Cardiac muscle cell (in vitro differentiated cells and primary cell): ENCODE measurements at regions not wholly inside any gene's neighbourhood (a gene's known extent, or its start where the extent isn't known, plus 50 kb on each side); places are given as distances from the start of the nearest gene placed in this dataset.
"Not testable (repeated sequence)": the region's sequence is repeated elsewhere in the genome, so short reads cannot be mapped to it uniquely, and the experiment has no call there.

ENCODE experiments used
- DNase-seq, 2 donors: peaks; one replicate each; pipeline versions ENCODE4 v3.0.0 to v3.0.0-alpha.2; 2010 to 2017; ENCODE audit warnings: low read depth in 1 of 2, low spot score in 1 of 2
- H3K27ac ChIP-seq: fragments of 200-600 bp; sonication (generic); 2 replicates; pipeline ENCODE4 v1.5.1; 2016
- H3K27me3 ChIP-seq: fragments of 200-600 bp; sonication (generic); 2 replicates; pipeline ENCODE4 v1.6.0; 2016; ENCODE audit warnings: control low read depth
- H3K36me3 ChIP-seq: fragments of 200-600 bp; sonication (generic); 2 replicates; pipeline ENCODE4 v1.5.1; 2016; ENCODE audit warnings: control low read depth
- H3K4me1 ChIP-seq: fragments of 200-600 bp; sonication (generic); 2 replicates; pipeline ENCODE4 v1.8.1; 2017; ENCODE audit warnings: low read depth, mild to moderate bottlenecking, mixed run types
- H3K4me3 ChIP-seq: fragments of 200-600 bp; sonication (generic); 2 replicates; pipeline ENCODE4 v1.5.1; 2016; ENCODE audit warnings: mild to moderate bottlenecking
- H3K9me3 ChIP-seq: fragments of 200-600 bp; sonication (generic); 2 replicates; pipeline ENCODE4 v1.5.1; 2017; ENCODE audit warnings: low read depth, mild to moderate bottlenecking, control low read depth
- TF ChIP-seq, protein P1 (sequence below): IDR thresholded peaks from 2 replicates; pipeline ENCODE4 v1.5.1; 2012; ENCODE audit warnings: low read depth, mild to moderate bottlenecking, low read length

DNA sequence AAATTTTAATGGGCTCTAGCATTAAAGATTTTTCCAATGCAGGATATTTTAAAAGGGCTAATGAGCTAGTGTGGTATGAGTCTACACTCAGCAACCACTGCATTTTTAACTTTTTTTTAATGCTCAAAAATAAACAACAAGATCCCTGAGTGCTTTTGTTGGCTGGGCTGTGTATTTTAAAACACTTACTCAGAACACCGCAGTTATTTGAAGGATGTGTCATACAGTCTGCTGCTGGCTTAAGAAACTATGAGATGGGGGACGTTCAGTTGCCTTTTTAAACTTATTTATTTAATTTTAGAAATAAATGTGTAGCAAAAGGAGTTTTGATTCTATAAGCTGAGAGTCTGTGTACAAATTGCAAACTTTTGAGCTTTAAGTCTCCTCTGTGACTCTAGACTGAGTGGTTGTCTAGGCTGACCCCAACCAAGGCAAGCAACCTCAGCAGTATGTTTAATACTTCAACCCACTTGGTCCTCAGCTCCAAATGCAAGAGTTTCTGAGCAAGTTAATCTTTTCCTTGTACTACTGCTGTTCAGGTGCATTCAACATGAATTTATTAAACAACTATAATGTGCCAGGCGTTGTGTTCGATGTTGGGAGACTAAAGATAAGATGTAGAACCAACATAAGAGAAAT lies 278.6 kb upstream of the DIPK2B start:
- H3K4me3 ChIP-seq = no peak overlapping the region
- H3K27me3 ChIP-seq = no peaks in the 10 kb centered on the region
- H3K4me1 ChIP-seq = no peaks in the 10 kb centered on the region
- H3K36me3 ChIP-seq = no peaks in the 10 kb centered on the region
- no peak overlapping the region for H3K27ac ChIP-seq
- no peaks in the 10 kb centered on the region for H3K9me3 ChIP-seq
- TF ChIP-seq, protein P1, sequence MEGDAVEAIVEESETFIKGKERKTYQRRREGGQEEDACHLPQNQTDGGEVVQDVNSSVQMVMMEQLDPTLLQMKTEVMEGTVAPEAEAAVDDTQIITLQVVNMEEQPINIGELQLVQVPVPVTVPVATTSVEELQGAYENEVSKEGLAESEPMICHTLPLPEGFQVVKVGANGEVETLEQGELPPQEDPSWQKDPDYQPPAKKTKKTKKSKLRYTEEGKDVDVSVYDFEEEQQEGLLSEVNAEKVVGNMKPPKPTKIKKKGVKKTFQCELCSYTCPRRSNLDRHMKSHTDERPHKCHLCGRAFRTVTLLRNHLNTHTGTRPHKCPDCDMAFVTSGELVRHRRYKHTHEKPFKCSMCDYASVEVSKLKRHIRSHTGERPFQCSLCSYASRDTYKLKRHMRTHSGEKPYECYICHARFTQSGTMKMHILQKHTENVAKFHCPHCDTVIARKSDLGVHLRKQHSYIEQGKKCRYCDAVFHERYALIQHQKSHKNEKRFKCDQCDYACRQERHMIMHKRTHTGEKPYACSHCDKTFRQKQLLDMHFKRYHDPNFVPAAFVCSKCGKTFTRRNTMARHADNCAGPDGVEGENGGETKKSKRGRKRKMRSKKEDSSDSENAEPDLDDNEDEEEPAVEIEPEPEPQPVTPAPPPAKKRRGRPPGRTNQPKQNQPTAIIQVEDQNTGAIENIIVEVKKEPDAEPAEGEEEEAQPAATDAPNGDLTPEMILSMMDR = no peak
- DNase-seq = peak in 1 of 2 donors; percentile 72

DNA sequence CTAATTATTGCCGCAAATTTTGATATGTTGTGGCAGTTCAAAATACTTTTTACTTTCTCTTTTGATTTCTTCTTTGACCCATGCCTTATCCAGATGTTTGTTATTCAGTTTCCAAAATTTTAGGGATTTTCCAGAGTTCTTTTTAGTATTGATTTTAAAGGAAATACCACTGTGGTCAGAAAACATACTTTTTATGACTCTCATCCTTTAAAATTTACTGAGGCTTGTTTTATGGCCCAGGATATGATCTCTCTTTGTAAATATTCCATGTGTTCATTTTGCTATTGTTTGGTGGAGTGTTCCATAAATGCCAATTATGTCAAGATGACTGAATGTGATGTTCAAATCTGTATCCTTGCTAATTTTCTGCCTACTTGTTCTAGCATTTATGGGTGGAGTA lies 272.3 kb upstream of the DIPK2B start:
- peak in 1 of 2 donors; percentile 5 for DNase-seq
- Histone ChIP-seq H3K27ac (no peak overlapping the region), H3K4me1 (no peaks in the 10 kb centered on the region), H3K9me3 (no peaks in the 10 kb centered on the region), H3K36me3 (no peaks in the 10 kb centered on the region), H3K27me3 (no peaks in the 10 kb centered on the region), H3K4me3 (no peak overlapping the region)
- TF ChIP-seq, protein P1 = no peak

DNA sequence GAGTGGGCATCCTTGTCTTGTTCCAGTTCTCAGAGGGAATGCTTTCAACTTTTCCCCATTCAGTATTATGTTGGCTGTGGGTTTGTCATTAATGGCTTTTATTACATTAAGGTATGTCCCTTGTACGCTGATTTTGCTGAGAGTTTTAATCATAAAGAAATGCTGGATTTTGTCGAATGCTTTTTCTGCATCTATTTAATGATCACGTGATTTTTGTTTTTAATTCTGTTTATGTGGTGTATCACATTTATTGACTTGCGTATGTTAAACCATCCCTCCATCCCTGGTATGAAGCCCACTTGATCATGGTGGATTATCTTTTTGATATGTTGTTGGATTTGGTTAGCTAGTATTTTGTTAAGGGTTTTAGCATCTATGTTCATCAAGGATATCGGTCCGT lies 266.9 kb upstream of the DIPK2B start:
- not testable (repeated sequence) for H3K27me3 ChIP-seq, H3K36me3 ChIP-seq, H3K9me3 ChIP-seq, H3K4me3 ChIP-seq, H3K4me1 ChIP-seq, H3K27ac ChIP-seq, DNase-seq

DNA sequence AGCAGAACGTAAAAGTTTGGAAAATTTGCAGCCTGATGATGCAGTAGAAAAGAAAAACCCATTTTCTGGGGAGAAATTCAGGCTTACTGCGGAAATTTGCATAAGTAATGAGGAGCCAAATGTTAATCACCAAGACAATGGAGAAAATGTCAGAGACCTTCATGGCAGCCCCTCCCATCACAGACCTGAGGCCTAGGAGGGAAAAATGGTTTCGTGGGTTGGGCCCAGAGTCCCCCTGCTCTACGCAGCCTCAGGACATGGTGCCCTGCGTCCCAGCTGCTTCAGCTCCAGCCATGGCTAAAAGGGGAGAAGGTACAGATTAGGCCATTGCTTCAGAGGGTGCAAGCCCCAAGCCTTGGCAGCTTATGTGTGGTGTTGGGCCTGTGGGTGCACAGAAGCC lies 255.1 kb upstream of the DIPK2B start:
- not testable (repeated sequence) for H3K4me3 ChIP-seq, H3K4me1 ChIP-seq, H3K9me3 ChIP-seq, DNase-seq, H3K27ac ChIP-seq, H3K27me3 ChIP-seq, H3K36me3 ChIP-seq

DNA sequence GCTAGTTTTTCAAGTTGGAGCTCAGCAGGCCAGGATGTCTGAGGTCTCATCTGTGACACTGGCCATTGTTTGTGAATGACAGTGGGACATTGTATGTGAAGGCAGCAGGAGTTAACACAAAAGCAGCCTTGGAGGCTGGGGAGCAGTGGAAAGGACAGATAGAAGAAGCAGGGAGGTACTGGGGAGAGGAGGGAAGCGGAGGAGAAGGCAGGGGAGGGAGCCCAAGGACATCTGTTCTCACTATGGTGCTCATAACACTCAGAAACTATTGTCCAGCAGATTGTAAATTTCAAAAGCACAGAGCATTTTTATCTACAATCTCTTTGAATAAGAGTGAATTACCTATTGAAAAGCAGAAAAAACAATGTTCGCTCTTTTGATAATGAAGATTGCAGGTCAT lies 253.6 kb upstream of the DIPK2B start:
- Histone ChIP-seq H3K4me1 (no peaks in the 10 kb centered on the region), H3K27me3 (no peaks in the 10 kb centered on the region), H3K27ac (no peak overlapping the region), H3K9me3 (no peaks in the 10 kb centered on the region), H3K4me3 (no peak overlapping the region), H3K36me3 (no peaks in the 10 kb centered on the region)
- no peak for DNase-seq
- TF ChIP-seq, protein P1 = no peak

DNA sequence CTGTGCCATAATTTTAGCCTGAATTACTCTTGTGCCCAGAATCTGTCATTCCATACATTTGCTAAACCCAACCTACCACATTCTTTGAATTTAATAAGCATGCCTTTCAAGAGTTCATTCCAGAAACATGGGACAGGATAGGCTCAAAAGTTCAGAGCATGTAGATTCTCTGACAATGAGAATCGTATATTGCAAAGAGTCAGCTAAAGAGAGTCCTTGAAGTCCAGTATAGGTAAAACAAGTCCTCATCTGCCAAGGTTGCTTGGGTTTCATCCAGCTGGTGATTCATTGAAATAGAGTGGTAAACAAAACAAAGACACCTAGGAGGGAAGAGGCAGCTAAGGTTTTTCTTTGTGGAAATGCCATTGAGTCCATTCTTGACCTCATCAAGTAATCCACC lies 249.3 kb upstream of the DIPK2B start:
- TF ChIP-seq, protein P1 = no peak
- no peaks in the 10 kb centered on the region for H3K4me1 ChIP-seq
- peak in 1 of 2 donors; percentile 47 for DNase-seq

DNA sequence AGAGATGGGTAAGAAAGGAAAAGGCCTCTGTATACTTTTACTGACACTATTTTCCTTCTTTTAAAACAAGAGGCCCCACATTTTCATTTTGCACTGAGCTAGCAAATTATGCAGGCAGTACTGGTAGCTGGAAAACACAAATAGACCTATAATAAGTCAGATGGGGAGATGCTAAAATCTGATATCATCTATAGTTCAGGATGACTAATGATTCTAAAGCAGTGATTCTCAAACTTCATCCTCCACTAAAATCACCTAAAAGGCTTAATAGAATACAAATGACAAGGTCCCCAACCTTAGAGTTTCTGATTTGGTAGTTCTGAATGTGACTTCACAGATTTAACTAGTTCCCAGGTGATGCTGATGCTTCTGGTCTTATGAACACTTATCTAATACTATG lies 247.3 kb upstream of the DIPK2B start:
- Histone ChIP-seq H3K9me3 (no peaks in the 10 kb centered on the region), H3K27ac (no peak overlapping the region), H3K4me1 (no peaks in the 10 kb centered on the region), H3K4me3 (no peak overlapping the region), H3K27me3 (no peaks in the 10 kb centered on the region), H3K36me3 (no peaks in the 10 kb centered on the region)
- no peak for DNase-seq
- TF ChIP-seq, protein P1 = no peak

More for the DNA sequence above, 249.3 kb upstream of the DIPK2B start:
- Histone ChIP-seq H3K4me3 (no peak overlapping the region), H3K36me3 (no peaks in the 10 kb centered on the region), H3K27me3 (no peaks in the 10 kb centered on the region), H3K9me3 (no peaks in the 10 kb centered on the region), H3K27ac (no peak overlapping the region)
